ENCODE measurements at regions not wholly inside any gene's neighbourhood (a gene's known extent, or its start where the extent isn't known, plus 50 kb on each side); places are given as distances from the start of the nearest gene placed in this dataset.
"Not testable (repeated sequence)": the region's sequence is repeated elsewhere in the genome, so short reads cannot be mapped to it uniquely, and the experiment has no call there.

DNA sequence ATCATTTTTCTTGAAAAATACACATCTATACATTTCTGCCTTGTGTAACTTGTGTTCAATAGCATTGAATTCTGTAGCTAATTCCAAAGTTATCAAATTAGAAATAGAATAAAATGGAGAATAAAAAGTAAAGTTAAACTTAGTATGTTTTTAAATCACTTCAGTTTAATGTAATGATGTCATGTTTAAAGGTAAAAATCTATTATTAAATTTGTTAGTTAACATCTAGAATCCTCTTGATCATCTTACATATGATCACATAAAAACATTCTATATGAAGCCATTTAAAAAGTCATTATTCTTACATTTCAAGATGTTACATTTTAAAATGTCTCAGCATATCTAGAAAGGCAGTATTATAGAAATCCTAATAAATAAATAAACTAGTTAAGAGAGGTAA is 1163.2 kb downstream of the PLA2G4A start:
- no peak for DNase-seq

DNA sequence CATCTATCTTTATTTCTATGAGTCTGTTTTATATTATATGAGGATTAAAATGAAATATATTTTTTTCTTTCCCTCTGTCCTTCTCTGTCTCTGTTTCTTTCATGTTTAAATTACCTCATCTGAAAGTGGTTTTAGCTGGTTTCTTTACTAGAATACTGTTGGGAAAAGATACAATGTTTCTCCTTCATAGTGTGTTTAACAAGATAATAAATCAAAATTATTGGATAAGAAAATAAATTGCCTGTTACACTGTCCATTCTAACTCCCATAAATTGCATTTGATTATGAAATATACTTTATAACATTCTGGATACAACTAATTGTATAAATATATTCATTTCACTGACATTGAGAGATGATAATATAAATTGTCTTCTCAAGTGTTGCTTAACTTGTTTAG is 1168.0 kb downstream of the PLA2G4A start:
- no peak for DNase-seq

DNA sequence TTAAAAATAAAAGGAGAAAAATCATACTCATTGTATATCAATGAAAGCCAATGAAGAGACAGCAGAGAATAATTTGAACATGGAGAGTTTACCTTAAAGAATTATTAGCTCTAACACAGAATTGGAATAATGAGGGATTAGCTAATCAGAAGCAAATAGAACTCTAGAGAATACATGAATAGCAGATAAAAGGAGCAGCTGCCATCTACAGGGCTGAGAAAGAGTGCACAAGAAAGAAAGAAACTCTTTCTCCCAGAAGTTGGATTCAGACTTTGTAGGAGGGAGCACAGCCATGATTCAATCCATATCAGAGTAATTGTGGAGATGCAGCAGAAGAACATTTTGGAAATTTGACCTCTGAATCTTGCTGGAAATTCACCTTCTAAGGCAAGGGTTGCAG is 1171.2 kb downstream of the PLA2G4A start:
- DNase-seq, result no peak

DNA sequence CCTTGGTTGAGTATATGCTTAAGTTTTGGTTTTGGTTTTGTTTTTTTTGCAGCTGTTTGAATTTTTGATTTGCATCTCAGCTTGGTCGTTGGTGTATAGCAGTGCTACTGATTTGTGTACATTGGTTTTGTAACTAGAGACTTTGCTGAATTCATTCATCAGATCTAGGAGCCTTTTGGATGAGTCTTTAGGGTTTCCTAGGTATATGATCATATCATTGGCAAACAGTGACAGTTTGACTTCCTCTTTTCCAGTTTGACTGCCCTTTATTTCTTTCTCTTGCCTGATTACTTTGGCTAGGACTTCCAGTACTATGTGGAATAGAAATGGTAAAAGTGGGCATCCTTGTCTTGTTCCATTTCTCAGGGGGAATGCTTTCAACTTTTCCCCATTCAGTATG is 1174.9 kb downstream of the PLA2G4A start:
- not testable (repeated sequence) for DNase-seq

DNA sequence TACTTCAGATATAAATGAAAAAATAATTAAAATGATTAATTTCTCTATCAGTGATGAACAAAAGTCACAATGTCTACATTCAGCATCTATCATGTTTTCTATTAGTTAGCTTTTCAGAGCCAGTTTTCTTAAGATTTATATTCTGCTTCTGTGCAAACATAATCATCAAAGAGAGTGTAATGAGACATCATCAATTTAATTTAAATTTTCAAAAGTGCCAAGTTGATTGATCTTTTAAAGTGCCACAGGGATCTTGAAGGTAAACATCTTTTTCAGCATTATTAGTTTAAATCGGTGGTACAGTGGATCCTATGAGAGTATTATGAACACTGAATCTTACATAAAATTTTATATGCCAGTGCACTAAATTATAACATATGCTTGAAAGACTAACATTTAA is 1176.1 kb downstream of the PLA2G4A start:
- no peak for DNase-seq

DNA sequence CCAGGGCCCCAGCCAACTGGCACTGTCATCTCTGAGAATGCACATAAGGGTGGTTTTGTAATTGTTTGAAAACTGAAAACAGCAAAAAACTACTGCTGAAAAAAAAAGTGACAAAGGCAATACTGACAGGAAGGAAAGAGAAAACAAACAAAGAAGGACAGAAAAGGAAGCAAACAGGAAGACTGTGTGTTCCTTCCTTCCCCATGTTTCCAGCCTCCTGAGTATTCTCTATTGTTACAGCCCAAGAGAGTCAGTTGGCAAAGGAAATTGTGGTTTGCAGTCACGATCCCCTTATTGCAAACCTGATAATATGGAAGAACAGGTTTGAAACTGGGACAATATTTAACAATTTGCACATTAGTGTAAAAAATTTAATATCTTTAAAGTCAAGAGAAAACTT is 1177.6 kb downstream of the PLA2G4A start:
- no peak for DNase-seq

DNA sequence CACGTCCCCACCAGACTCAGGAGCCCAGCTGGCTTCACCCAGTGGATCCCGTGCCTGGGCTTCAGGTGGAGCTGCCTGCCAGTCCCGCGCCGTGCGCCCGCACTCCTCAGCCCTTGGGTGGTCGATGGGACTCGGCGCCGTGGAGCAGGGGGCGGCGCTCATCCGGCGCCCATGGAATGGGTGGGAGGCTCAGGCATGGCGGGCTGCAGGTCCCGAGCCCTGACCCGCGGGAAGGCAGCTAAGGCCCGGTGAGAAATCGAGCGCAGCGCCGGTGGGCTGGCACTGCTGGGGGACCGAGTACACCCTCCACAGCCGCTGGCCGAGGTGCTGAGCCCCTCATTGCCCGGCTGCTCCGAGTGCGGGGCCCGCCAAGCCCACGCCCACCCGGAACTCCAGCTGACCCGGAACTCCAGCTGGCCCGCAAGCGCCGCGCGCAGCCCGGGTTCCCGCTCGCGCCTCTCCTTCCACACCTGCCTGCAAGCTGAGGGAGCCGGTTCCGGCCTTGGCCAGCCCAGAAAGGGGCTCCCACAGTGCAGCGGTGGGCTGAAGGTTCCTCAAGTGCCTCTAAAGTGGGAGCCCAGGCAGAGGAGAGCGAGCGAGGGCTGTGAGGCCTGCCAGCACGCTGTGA is 1184.6 kb downstream of the PLA2G4A start:
- DNase-seq, result not testable (repeated sequence)

DNA sequence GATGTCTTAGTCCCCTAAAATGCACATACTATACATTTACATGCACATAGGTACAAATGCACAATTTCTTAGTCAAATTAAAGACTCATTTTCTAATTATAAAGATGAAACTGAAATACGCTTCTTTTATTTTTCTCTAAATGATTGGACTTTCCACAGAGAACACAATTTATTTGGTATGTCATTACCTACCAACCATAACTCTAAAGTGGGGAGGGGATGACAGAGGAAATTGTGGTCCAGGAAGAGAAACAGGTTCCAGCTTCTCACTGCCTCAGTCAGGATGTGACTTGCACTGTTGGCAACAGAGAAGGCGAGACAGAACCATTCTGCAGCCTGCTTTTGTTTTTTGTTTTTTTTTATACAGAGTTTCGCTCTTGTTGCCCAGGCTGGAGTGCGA is 1189.2 kb downstream of the PLA2G4A start:
- DNase-seq, result no peak

DNA sequence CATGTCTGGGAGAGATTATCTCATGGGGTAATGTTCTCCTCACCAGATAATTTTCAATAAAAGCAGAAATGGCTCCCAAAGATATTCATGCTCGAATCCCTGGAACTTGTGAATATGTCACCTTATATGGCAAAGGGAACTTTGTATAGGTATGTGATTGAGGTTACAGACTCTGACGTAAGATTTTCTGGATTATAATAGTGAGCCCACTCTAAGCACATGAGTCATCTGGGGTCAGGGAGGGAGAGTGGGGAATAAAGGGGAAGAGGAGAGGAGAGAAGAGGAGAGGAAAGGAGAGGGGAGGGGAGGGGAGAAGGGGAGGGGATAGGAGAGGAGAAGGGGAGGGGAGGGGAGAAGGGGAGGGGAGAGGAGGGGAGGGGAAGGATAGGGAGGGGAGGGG is 1193.9 kb downstream of the PLA2G4A start:
- no peak for DNase-seq

DNA sequence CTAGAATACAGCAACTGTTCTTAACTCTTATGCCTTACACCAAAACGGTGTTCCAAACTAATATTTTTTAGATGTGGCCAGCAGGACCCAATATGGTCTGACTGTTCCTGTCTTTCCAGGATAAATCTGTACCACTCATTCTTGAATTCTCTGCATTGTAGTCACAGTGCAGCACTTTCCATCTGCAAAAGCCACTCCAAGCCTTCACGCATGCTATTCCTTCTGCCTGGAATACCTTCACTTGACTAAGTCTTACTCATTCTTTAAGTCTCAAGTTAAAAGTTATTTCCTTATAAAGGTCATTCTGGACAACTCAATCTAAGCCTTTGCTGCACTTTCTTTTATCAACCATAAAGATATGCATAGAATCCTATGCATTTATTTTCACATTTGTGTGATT is 1194.5 kb downstream of the PLA2G4A start:
- no peak for DNase-seq

DNA sequence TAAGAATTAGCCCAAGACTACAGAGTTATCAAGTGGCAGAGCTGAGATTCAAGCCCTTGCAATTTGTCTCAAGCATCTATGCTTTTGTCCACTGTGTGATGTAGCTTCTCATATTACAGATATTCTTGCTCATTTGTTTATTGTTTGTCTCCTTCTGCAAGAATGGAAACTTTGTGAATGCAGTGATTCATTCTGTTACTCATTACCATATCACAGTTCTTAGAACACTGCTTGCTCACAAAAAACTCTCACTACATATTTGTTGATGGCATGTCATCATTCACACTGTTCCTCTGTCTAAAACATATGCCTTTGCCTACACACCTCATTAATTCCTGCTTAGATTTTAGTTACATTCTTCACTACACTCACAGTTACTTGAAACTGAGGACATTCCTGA is 1198.9 kb downstream of the PLA2G4A start:
- DNase-seq, result no peak

DNA sequence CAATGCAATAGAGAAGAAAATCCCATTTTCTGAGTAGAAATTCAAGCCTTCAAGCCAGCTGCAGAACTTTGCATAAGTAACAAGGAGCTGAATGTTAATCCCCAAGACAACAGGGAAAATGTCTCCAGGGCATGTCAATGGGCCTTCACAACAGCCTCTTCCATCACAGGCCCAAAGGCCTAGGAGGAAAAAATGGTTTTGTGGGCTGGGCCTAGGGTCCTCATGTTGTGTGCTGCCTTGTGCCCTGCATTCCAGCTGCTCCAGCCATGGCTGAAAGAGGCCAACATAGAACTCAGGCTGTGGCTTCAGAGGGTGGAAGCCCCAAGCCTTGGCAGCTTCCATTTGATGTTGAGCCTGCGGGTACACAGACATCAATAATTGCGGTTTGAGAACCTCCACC is 1208.8 kb downstream of the PLA2G4A start:
- not testable (repeated sequence) for DNase-seq

DNA sequence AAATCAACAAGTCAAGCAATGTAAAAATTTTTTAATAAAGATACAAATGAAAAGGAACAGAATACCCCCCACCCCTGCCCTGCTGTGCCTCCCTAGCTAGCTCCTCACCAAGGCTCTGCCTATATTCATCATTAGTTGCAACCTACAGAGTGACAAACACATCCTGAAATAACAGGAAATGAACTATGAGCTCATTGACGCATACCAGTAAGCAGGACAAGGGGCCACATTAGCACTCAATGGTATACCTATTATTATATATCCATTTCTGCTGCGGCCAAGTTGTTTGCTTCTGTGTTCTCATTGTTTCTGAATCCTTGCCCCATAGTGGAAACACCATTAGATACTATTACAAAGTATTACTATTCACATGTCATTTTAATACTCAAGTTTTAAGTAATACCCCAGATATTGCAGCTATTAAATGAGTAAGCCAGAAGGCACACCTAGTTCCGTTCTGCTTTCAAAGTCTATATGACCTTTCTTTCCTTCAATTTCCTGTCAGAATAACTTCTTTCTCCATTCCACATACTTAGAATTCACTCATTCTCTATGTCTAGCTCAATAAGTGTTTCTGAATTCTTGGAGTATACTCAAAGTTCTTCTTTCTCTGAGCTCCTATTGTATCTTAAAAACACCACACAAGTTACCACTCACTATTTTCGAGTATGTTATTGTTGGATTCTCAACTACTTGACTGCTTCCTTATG is 1214.9 kb downstream of the PLA2G4A start:
- no peak for DNase-seq

DNA sequence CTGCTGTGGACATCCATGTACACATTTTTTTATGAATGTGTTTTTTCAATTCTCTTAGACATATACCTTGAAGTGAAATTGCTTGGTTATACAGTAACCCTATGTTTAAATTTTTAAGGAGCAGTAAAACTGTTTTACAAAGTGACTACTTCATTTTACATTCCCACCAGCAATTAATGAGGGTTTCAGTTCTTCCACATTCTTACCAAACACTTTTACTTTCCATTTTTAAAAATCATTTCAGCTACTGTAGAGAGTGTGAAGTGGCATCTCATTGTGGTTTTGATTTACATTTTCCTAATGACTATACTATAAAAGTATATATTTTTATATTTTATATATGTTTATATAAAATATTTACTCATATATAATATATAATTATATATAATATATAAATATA is 1221.5 kb downstream of the PLA2G4A start:
- no peak for DNase-seq

DNA sequence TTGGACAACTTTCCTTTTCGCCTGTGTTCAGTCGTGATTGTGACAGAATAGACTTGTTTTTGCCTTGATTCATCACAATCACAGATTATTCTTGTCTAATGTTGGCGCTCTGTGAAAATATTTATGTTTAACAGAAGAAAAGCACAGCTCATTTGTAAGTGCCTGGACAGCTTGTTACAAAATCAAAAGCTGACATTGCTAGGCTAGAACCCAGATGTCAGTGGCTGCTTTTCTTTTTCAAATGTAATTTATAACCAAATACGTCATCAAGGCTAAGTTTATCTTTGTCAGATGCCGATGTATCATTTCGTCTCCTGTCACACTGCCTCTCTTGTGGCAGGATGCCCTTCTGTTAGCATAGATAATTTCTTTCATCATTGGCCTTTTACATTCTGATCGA is 1227.3 kb downstream of the PLA2G4A start:
- no peak for DNase-seq

DNA sequence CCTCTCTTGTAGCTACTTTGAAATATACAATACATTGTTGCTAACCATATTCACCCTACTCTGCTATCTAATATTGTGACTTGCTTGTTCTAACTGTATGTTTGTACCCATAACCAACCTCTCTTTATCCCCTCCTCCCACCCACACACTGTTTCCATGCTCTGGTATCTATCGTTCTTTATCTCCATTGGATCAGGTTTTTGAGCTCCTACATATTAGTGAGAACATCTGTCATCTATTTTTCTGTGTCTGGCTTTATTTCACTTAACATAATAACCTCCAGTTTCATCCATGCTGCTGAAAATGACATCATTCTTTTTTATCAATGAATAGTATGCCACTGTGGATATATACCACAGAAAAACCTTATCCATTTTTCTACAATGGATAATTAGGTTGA is 1230.1 kb downstream of the PLA2G4A start:
- no peak for DNase-seq

DNA sequence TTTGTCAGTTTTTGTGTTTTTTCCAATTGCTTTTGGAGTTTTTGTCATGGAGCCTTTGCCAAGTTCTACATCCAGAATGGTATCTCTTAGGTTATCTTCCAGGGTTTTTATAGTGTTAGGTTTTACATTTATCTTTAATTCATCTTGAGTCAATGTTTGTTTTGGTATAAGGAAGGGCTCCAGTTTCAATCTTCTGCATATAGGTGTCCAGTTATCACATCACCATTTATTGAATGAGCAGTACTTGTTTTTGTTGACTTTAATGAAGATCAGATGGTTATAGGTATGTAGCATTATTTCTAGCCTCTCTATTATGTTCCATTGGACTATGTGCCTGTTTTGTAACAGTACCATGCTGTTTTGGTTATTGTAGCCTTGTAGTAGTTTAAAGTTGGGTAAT is 1233.1 kb downstream of the PLA2G4A start:
- no peak for DNase-seq

DNA sequence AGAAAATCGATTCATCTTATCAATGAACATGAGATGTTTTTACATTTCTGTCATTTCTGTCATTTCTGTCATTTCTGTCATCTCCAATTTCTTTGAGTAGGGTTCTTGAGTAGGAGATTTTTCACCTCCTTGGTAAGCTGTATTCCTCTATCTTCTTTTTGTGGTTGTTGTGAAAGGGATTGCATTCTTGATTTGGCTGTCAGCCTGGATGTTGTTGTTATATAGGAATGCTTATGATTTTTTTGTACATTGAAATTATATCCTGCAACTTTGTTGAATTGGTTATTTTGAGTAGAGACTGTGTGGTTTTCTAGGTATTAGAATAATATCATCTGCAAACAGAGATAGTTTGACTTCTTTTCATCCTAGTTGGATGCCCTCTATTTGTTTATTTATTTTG is 1233.7 kb downstream of the PLA2G4A start:
- no peak for DNase-seq

DNA sequence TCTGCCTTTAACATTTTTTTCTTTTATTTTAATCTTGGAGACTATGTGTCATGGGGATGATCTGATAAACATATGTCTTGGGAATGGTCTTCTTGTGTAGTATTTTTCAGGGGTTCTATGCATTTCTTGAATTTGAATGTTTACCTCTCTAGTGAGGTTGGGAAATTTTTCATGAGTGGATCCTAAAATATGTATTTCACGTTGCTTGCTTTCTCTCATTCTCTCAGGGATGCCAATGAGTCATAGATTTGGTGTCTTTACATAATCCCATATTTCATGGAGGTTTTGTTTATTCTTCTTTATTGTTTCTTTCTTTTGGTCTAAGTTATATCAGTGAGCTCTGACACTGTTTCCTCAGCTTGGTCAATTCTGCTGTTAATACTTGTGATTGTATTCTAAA is 1237.2 kb downstream of the PLA2G4A start:
- no peak for DNase-seq

DNA sequence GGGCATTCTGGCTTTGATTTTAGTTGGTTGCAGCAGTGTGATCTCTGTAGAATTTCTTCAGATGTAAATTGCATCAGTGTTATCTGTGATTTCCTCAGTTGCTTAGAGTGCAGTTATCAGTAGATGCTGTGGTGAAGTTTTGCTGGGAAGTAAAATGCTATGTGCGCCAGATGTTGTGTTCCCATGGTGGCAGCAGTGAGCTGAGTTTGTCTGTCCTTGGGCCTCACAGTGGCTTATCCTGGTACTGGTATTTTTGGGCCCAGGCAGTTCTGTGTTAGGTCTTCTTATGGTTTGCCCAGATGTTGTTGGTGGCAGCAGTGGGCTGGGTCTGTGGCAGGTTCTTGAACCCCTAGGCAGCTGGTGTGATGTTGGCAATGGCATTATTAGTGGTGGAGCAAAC is 1242.1 kb downstream of the PLA2G4A start:
- DNase-seq, result no peak

DNA sequence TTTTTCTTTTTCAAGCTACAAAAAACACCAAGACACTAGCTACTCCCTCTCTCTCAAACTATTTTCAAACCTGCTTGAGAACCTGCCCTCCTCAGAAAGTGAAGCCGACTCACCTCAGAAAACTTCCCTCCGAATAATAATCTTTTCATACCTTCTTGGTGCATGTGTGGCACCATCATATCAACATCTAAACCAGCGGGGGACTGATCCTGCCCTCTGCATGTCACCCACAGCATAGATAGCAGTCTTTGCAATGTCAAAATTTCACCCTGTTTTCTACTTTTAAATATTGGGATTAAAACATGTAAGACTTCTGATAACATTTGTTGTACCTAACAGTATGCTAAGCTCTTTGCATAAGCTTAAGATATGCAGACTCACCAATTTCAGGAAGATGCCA is 1260.3 kb downstream of the PLA2G4A start:
- DNase-seq, result no peak

DNA sequence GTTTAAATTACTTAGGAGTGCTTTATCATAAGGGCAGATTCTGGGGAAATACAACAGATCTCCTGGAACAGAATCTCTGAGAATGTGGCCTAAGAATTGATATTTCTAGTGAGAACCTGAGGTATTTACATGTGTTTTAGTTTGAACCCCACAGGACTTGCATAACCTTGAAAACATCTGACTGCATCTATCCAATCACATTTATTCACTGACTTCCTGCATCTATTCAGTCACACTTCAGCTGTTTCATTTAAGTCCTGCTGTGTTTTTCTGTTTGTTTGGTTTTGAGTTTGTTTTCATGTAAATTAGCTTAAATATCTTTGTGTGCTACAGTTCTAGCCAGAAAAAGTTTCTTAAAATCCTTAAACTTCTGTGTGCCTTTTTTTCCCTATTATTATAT is 1260.7 kb downstream of the PLA2G4A start:
- no peak for DNase-seq

DNA sequence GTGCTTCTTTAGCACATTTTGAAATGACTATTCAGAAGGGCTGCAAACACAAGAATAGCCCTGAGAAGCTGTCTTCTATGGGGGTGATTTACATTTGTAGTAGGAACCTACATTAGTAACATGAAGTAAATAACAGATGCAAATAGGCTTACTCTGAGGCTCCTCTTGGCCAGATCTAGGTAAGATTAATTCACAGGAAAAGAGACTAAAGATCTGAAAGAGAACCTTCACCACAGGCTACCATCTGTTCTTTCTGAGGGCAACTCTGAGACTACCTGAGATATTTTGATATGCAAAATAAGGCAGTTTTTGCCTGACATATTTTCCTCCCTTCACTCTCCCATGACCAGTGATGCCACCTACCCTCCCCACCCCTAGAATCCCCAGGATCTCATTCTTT is 1267.8 kb downstream of the PLA2G4A start:
- DNase-seq, result no peak

DNA sequence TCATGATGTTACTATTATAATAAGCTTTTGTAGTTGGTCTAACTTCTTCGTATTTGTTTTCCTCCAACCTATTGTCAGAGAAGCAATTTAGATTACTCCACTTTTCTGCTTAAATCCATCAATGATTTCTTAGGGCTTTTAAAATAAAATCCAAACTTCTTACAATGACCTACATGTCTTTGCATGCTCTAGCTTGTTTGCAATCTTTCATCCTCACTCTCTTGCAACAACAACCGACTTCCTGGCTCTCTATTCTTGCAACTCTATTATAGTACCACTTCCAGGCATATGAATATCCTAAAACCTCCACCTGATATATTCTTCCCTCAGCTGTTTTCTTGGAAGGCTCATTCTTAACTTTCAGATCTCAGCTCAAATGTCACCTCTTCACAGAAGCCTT is 1288.7 kb downstream of the PLA2G4A start:
- DNase-seq, result no peak

DNA sequence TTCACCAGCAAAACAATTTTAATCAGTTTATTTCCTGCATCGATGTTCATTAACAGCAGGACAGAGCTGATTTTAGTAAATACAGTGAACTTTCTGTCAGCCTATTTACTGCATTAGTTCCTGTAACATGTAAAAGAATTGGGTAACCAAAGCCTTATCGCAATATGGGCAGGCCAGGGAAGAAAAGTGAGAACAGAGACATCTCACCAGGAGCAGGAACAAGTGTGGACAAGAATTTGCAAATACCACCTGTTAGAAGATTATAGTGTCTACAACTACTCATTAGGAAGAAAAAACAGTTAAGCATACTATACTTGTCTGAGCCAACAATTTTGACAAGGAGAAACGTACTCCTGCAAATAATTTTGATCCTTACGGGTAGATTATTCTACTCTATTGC is 1293.9 kb downstream of the PLA2G4A start:
- DNase-seq, result no peak

Data from hematopoietic multipotent progenitor cell treated with erythropoietin and hydrocortisone succinate and interleukin-3 and kit ligand, for 6 days (in vitro differentiated cells).